A673 (cell line): ENCODE measurements at regions not wholly inside any gene's neighbourhood (a gene's known extent, or its start where the extent isn't known, plus 50 kb on each side); places are given as distances from the start of the nearest gene placed in this dataset.

Experiments used
- BruUV-seq: library from RNA; stranded (reverse); fragments of 400-500 nt; replicated peaks from 2 replicates; lab custom pipeline; 2021; lab: Mats Ljungman, UMichigan
- CTCF ChIA-PET: fragments of 300-600 bp; sonication (Branson Sonifier 250); formaldehyde crosslinking; loops from one replicate; lab custom pipeline; 2022; ENCODE audit warnings: antibody characterized with exemption; lab: Charles Lee
- POLR2A ChIA-PET: fragments of 300-600 bp; sonication (Branson Sonifier 250); formaldehyde crosslinking; loops from one replicate; lab custom pipeline; 2022; ENCODE audit warnings: antibody characterized with exemption; ENCODE audit not compliant: low non-redundant PET; lab: Charles Lee
- DNase-seq: peaks from one replicate; pipeline ENCODE4 v3.0.0-alpha.2; 2015; ENCODE audit warnings: low spot score
- H3K27ac ChIP-seq: fragments of 200-600 bp; sonication (generic); 2 replicates; pipeline ENCODE4 v1.5.1; 2016; ENCODE audit warnings: mixed run types, low read depth, mild to moderate bottlenecking, mixed read lengths, antibody characterized with exemption, low read length; ENCODE audit not compliant: poor library complexity, severe bottlenecking
- H3K27me3 ChIP-seq: fragments of 200-600 bp; sonication (generic); replicated peaks from 2 replicates; pipeline ENCODE4 v1.6.1; 2017; ENCODE audit warnings: mixed run types, low read depth, mild to moderate bottlenecking, mixed read lengths, antibody characterized with exemption, low read length; ENCODE audit not compliant: insufficient read depth, poor library complexity
- H3K36me3 ChIP-seq: fragments of 200-600 bp; sonication (generic); 2 replicates; pipeline ENCODE4 v1.6.1; 2016; ENCODE audit warnings: mixed run types, mild to moderate bottlenecking, mixed read lengths, antibody characterized with exemption, low read length; ENCODE audit not compliant: insufficient read depth, poor library complexity, severe bottlenecking
- H3K4me1 ChIP-seq: fragments of 200-600 bp; sonication (generic); 2 replicates; pipeline ENCODE4 v1.6.1; 2017; ENCODE audit warnings: mixed run types, mild to moderate bottlenecking, mixed read lengths, antibody characterized with exemption, low read length; ENCODE audit not compliant: insufficient read depth, poor library complexity, severe bottlenecking
- H3K4me3 ChIP-seq: fragments of 200-600 bp; sonication (generic); 2 replicates; pipeline ENCODE4 v1.5.1; 2016; ENCODE audit warnings: low read depth, mixed run types, mild to moderate bottlenecking, mixed read lengths, low read length; ENCODE audit not compliant: poor library complexity, severe bottlenecking
- H3K9me3 ChIP-seq: fragments of 200-600 bp; sonication (generic); 2 replicates; pipeline ENCODE4 v1.6.1; 2016; ENCODE audit warnings: mixed run types, low read depth, mild to moderate bottlenecking, mixed read lengths, antibody characterized with exemption, low read length; ENCODE audit not compliant: poor library complexity, severe bottlenecking
- CTCF ChIP-seq: fragments of 300-800, 200-600 bp; sonication (generic); conservative IDR thresholded peaks from 2 replicates; pipeline ENCODE4 v1.5.1; 2017; ENCODE audit warnings: low read depth, mild to moderate bottlenecking, antibody characterized with exemption, low read length, moderate library complexity, mixed read lengths
- EZH2 ChIP-seq: fragments of 200-600 bp; sonication (generic); IDR thresholded peaks from 2 replicates; pipeline ENCODE4 v1.6.1; 2017; ENCODE audit warnings: borderline replicate concordance, low read depth, mild to moderate bottlenecking, mixed read lengths, antibody characterized with exemption, low read length; ENCODE audit not compliant: poor library complexity, severe bottlenecking
- intact Hi-C: fragments of 100-400 bp; cut with micrococcal nuclease; formaldehyde crosslinking; loops from one replicate; pipeline ENCODE4 v1.10.0; 2022; ENCODE audit not compliant: unreplicated experiment

- no peak overlapping the region for H3K27ac ChIP-seq
- no peaks in the 10 kb centered on the region for H3K4me1 ChIP-seq
- H3K4me3 ChIP-seq: no peak overlapping the region
- no TSS peak for BruUV-seq
- ChIA-PET POLR2A (no interaction called here), CTCF (no interaction called here)
- intact Hi-C loops: no loop called here
- no peaks in the 10 kb centered on the region for H3K36me3 ChIP-seq
- no peak for DNase-seq
- no peaks in the 10 kb centered on the region for H3K9me3 ChIP-seq
- H3K27me3 ChIP-seq: peaks cover 3% of the 10 kb centered on the region
- TF ChIP-seq EZH2 (no peak), CTCF (no peak)
Measured at GRCh38 chr14:82104013-82104412, 570.4 kb upstream of the SEL1L start.

GRCh38 chr14:82112210-82112839, 578.7 kb upstream of the SEL1L start:
- H3K36me3 ChIP-seq: no peaks in the 10 kb centered on the region
- intact Hi-C loops: no loop called here
- no peak for DNase-seq
- CTCF ChIA-PET: no interaction called here
- POLR2A ChIA-PET: no interaction called here
- H3K4me1 ChIP-seq: no peaks in the 10 kb centered on the region
- TF ChIP-seq CTCF (no peak), EZH2 (no peak)
- no peaks in the 10 kb centered on the region for H3K27me3 ChIP-seq
- BruUV-seq: no TSS peak
- H3K9me3 ChIP-seq: no peaks in the 10 kb centered on the region
- H3K4me3 ChIP-seq: no peak overlapping the region
- no peak overlapping the region for H3K27ac ChIP-seq

GRCh38 chr14:82113007-82113406, 579.4 kb upstream of the SEL1L start:
- no TSS peak for BruUV-seq
- no peak overlapping the region for H3K27ac ChIP-seq
- no peaks in the 10 kb centered on the region for H3K36me3 ChIP-seq
- TF ChIP-seq CTCF: no peak
- TF ChIP-seq EZH2: no peak
- H3K4me3 ChIP-seq: no peak overlapping the region
- POLR2A ChIA-PET: no interaction called here
- no peaks in the 10 kb centered on the region for H3K27me3 ChIP-seq
- no peak for DNase-seq
- H3K9me3 ChIP-seq: no peaks in the 10 kb centered on the region
- no peaks in the 10 kb centered on the region for H3K4me1 ChIP-seq
- CTCF ChIA-PET: no interaction called here
- intact Hi-C loops: no loop called here
